HEK293 (cell line): ENCODE measurements at regions not wholly inside any gene's neighbourhood (a gene's known extent, or its start where the extent isn't known, plus 50 kb on each side); places are given as distances from the start of the nearest gene placed in this dataset.

Experiments used
- CTCF ChIA-PET: fragments of 350-600 bp; formaldehyde crosslinking; extraction: SDS; loops from one replicate; lab custom pipeline; 2021; ENCODE audit warnings: antibody characterized with exemption; lab: Yijun Ruan, JAX
- POLR2A ChIA-PET: fragments of 300-600 bp; formaldehyde crosslinking; extraction: SDS; loops from one replicate; lab custom pipeline; 2020; ENCODE audit warnings: antibody characterized with exemption, inconsistent platforms; lab: Yijun Ruan, JAX
- H3K27ac ChIP-seq: fragments of 200-500 bp; sonication (Bioruptor generic); 2 replicates; pipeline ENCODE4 v1.5.1; 2014; ENCODE audit warnings: low read depth, low read length, control low read depth, inconsistent platforms; ENCODE audit errors: extremely low read depth
- H3K36me3 ChIP-seq, 2 experiments: fragments of 200-500 bp in 1 of 2; sonication (Bioruptor generic) in 1 of 2; 1 replicate in 1 of 2; 2 replicates in 1 of 2; pipeline ENCODE4 v1.5.1; 2014 to 2017; ENCODE audit warnings: inconsistent platforms in 2 of 2, low read length in 2 of 2; ENCODE audit not compliant: control insufficient read depth in 2 of 2, insufficient read depth in 1 of 2
- H3K4me1 ChIP-seq: fragments of 200-500 bp; sonication (Bioruptor generic); 2 replicates; pipeline ENCODE4 v1.5.1; 2014; ENCODE audit warnings: mild to moderate bottlenecking, low read length, inconsistent platforms; ENCODE audit not compliant: control insufficient read depth, insufficient read depth
- H3K4me3 ChIP-seq: 2 replicates; pipeline ENCODE4 v1.5.1; 2011; ENCODE audit warnings: low read depth, mild to moderate bottlenecking, control low read depth, low read length, moderate library complexity
- H3K9me3 ChIP-seq: fragments of 200-500 bp; sonication (Bioruptor generic); 2 replicates; pipeline ENCODE4 v1.5.1; 2014; ENCODE audit warnings: low read depth, low read length, inconsistent platforms; ENCODE audit not compliant: control insufficient read depth, insufficient read depth
- BCL11A ChIP-seq: fragments of 450-650 bp; formaldehyde crosslinking; IDR thresholded peaks from 2 replicates; pipeline ENCODE4 v1.5.1; 2016; ENCODE audit warnings: low read depth, missing biosample characterization, missing genetic modification characterization
- GFI1B ChIP-seq: fragments of 450-650 bp; formaldehyde crosslinking; IDR thresholded peaks from 2 replicates; pipeline ENCODE4 v1.5.1; 2016; ENCODE audit warnings: missing biosample characterization, missing genetic modification characterization
- HOXC10 ChIP-seq: sonication (generic); formaldehyde crosslinking; IDR thresholded peaks from 2 replicates; pipeline ENCODE4 v1.8.1; 2023; ENCODE audit warnings: mild to moderate bottlenecking, missing genetic modification reagents
- INSM2 ChIP-seq: fragments of 450-650 bp; formaldehyde crosslinking; IDR thresholded peaks from 2 replicates; pipeline ENCODE4 v1.5.1; 2016; ENCODE audit warnings: missing biosample characterization, missing genetic modification characterization
- KLF10 ChIP-seq: fragments of 450-650 bp; IDR thresholded peaks from 2 replicates; pipeline ENCODE4 v1.5.1; 2018; ENCODE audit warnings: missing biosample characterization, mild to moderate bottlenecking, missing genetic modification characterization
- KLF7 ChIP-seq: fragments of 450-650 bp; formaldehyde crosslinking; IDR thresholded peaks from 2 replicates; pipeline ENCODE4 v1.5.1; 2016; ENCODE audit warnings: missing biosample characterization, missing genetic modification characterization, borderline replicate concordance
- MZF1 ChIP-seq: fragments of 450-650 bp; formaldehyde crosslinking; IDR thresholded peaks from 2 replicates; pipeline ENCODE4 v1.5.1; 2017; ENCODE audit warnings: missing biosample characterization, missing genetic modification characterization, borderline replicate concordance
- PRDM4 ChIP-seq: fragments of 450-650 bp; formaldehyde crosslinking; IDR thresholded peaks from 2 replicates; pipeline ENCODE4 v1.5.1; 2017; ENCODE audit warnings: missing biosample characterization, missing genetic modification characterization
- ZBTB21 ChIP-seq: fragments of 450-650 bp; formaldehyde crosslinking; IDR thresholded peaks from 2 replicates; pipeline ENCODE4 v1.5.1; 2017; ENCODE audit warnings: missing biosample characterization, missing genetic modification characterization
- ZEB2 ChIP-seq: fragments of 450-650 bp; formaldehyde crosslinking; IDR thresholded peaks from 2 replicates; pipeline ENCODE4 v1.5.1; 2016; ENCODE audit warnings: missing biosample characterization, missing genetic modification characterization
- ZFP37 ChIP-seq: fragments of 450-650 bp; formaldehyde crosslinking; IDR thresholded peaks from 2 replicates; pipeline ENCODE4 v1.5.1; 2016; ENCODE audit warnings: missing biosample characterization, missing genetic modification characterization
- ZIC2 ChIP-seq: fragments of 450-650 bp; formaldehyde crosslinking; IDR thresholded peaks from 2 replicates; pipeline ENCODE4 v1.5.1; 2016; ENCODE audit warnings: missing biosample characterization, missing genetic modification characterization
- ZNF133 ChIP-seq: fragments of 450-650 bp; formaldehyde crosslinking; IDR thresholded peaks from 2 replicates; pipeline ENCODE4 v1.5.1; 2016; ENCODE audit warnings: missing biosample characterization, missing genetic modification characterization
- ZNF155 ChIP-seq: fragments of 450-650 bp; formaldehyde crosslinking; IDR thresholded peaks from 2 replicates; pipeline ENCODE4 v1.5.1; 2016; ENCODE audit warnings: missing biosample characterization, missing genetic modification characterization
- ZNF211 ChIP-seq: fragments of 450-650 bp; formaldehyde crosslinking; IDR thresholded peaks from 2 replicates; pipeline ENCODE4 v1.5.1; 2016; ENCODE audit warnings: low read depth, missing biosample characterization, missing genetic modification characterization
- ZNF521 ChIP-seq: fragments of 450-650 bp; formaldehyde crosslinking; IDR thresholded peaks from 2 replicates; pipeline ENCODE4 v1.5.1; 2017; ENCODE audit warnings: missing biosample characterization, mild to moderate bottlenecking, missing genetic modification characterization
- ZNF549 ChIP-seq: fragments of 450-650 bp; IDR thresholded peaks from 2 replicates; pipeline ENCODE4 v1.5.1; 2018; ENCODE audit warnings: missing biosample characterization, missing genetic modification characterization, mild to moderate bottlenecking, inconsistent platforms, moderate library complexity
- ZNF585B ChIP-seq: fragments of 450-650 bp; formaldehyde crosslinking; IDR thresholded peaks from 2 replicates; pipeline ENCODE4 v1.5.1; 2016; ENCODE audit warnings: missing biosample characterization, missing genetic modification characterization
- ZNF654 ChIP-seq: fragments of 450-650 bp; formaldehyde crosslinking; IDR thresholded peaks from 2 replicates; pipeline ENCODE4 v1.5.1; 2016; ENCODE audit warnings: low read depth, missing biosample characterization, missing genetic modification characterization
- ZNF670 ChIP-seq: fragments of 450-650 bp; formaldehyde crosslinking; IDR thresholded peaks from 2 replicates; pipeline ENCODE4 v1.5.1; 2016; ENCODE audit warnings: missing biosample characterization, missing genetic modification characterization, low read depth
- ZNF785 ChIP-seq: fragments of 450-650 bp; formaldehyde crosslinking; IDR thresholded peaks from 2 replicates; pipeline ENCODE4 v1.5.1; 2016; ENCODE audit warnings: missing biosample characterization, missing genetic modification characterization
- ZSCAN5A ChIP-seq: fragments of 450-650 bp; formaldehyde crosslinking; IDR thresholded peaks from 2 replicates; pipeline ENCODE4 v1.5.1; 2016; ENCODE audit warnings: missing biosample characterization, missing genetic modification characterization
- TF ChIP-seq, protein P1 (sequence below): fragments of 450-650 bp; formaldehyde crosslinking; IDR thresholded peaks from 2 replicates; pipeline ENCODE4 v1.5.0; 2017; ENCODE audit warnings: missing biosample characterization, missing genetic modification characterization, borderline replicate concordance
- TF ChIP-seq, protein P2 (sequence below): fragments of 450-650 bp; formaldehyde crosslinking; IDR thresholded peaks from 2 replicates; pipeline ENCODE4 v1.5.1; 2016; ENCODE audit warnings: missing biosample characterization, missing genetic modification characterization, borderline replicate concordance

- Histone ChIP-seq H3K4me3 (no peak overlapping the region), H3K9me3 (no peaks in the 10 kb centered on the region), H3K27ac (no peak overlapping the region), H3K4me1 (0 out of 2 replicates have a peak, but pooled peaks cover 3% of the 10 kb centered on the region), H3K36me3 (no peaks in the 10 kb centered on the region)
- ChIA-PET CTCF (no interaction called here), POLR2A (no interaction called here)
- TF ChIP-seq ZNF785 (tag by site-specific recombination) (no peak), HOXC10 (CRISPR knock-in tag) (no peak), ZNF670 (tag by site-specific recombination) (no peak), KLF7 (tag by site-specific recombination) (no peak)
Measured at GRCh38 chr10:10327934-10328333, 689.7 kb upstream of the CELF2 start.

GRCh38 chr10:10330418-10330817 lies 687.3 kb upstream of the CELF2 start:
- ChIA-PET POLR2A (no interaction called here), CTCF (interaction anchor here (0.5 to 0.6 kb wide), 2 partner anchors 279 to 1236 kb away, joined by 4 read pairs; no protein-coding TSS in a partner anchor)
- H3K27ac ChIP-seq: no peak overlapping the region
- H3K4me1 ChIP-seq: 0 out of 2 replicates have a peak, but pooled peaks cover 3% of the 10 kb centered on the region
- no peaks in the 10 kb centered on the region for H3K9me3 ChIP-seq
- no peak for TF ChIP-seq GFI1B (tag by site-specific recombination)
- TF ChIP-seq ZNF654: no peak
- no peak for TF ChIP-seq ZFP37 (tag by site-specific recombination)
- TF ChIP-seq, protein P1, sequence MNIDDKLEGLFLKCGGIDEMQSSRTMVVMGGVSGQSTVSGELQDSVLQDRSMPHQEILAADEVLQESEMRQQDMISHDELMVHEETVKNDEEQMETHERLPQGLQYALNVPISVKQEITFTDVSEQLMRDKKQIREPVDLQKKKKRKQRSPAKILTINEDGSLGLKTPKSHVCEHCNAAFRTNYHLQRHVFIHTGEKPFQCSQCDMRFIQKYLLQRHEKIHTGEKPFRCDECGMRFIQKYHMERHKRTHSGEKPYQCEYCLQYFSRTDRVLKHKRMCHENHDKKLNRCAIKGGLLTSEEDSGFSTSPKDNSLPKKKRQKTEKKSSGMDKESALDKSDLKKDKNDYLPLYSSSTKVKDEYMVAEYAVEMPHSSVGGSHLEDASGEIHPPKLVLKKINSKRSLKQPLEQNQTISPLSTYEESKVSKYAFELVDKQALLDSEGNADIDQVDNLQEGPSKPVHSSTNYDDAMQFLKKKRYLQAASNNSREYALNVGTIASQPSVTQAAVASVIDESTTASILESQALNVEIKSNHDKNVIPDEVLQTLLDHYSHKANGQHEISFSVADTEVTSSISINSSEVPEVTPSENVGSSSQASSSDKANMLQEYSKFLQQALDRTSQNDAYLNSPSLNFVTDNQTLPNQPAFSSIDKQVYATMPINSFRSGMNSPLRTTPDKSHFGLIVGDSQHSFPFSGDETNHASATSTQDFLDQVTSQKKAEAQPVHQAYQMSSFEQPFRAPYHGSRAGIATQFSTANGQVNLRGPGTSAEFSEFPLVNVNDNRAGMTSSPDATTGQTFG: no peak
- TF ChIP-seq ZSCAN5A: no peak
- TF ChIP-seq ZEB2 (tag by site-specific recombination): no peak
- TF ChIP-seq ZNF133 (tag by site-specific recombination): no peak
- TF ChIP-seq ZNF521 (tag by site-specific recombination): no peak
- no peak for TF ChIP-seq ZBTB21 (tag by site-specific recombination)
- TF ChIP-seq ZNF155: no peak
- TF ChIP-seq PRDM4 (tag by site-specific recombination): no peak
- no peak for TF ChIP-seq KLF10 (tag by site-specific recombination)
- no peak for TF ChIP-seq INSM2 (tag by site-specific recombination)
- TF ChIP-seq MZF1: no peak
- TF ChIP-seq ZIC2 (tag by site-specific recombination): no peak
- no peak for TF ChIP-seq ZNF549
- TF ChIP-seq, protein P2, sequence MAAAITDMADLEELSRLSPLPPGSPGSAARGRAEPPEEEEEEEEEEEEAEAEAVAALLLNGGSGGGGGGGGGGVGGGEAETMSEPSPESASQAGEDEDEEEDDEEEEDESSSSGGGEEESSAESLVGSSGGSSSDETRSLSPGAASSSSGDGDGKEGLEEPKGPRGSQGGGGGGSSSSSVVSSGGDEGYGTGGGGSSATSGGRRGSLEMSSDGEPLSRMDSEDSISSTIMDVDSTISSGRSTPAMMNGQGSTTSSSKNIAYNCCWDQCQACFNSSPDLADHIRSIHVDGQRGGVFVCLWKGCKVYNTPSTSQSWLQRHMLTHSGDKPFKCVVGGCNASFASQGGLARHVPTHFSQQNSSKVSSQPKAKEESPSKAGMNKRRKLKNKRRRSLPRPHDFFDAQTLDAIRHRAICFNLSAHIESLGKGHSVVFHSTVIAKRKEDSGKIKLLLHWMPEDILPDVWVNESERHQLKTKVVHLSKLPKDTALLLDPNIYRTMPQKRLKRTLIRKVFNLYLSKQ (tag by site-specific recombination): no peak
- no peak for TF ChIP-seq ZNF211
- TF ChIP-seq ZNF585B (tag by site-specific recombination): no peak
- TF ChIP-seq BCL11A (tag by site-specific recombination): no peak
- no peaks in the 10 kb centered on the region for H3K36me3 ChIP-seq
- no peak overlapping the region for H3K4me3 ChIP-seq
